CD8-positive, alpha-beta memory T cell (primary cell): ENCODE measurements at regions not wholly inside any gene's neighbourhood (a gene's known extent, or its start where the extent isn't known, plus 50 kb on each side); places are given as distances from the start of the nearest gene placed in this dataset.

Experiments used
- CTCF ChIA-PET: fragments of 350-600 bp; sonication (Branson Sonifier 250); formaldehyde crosslinking; loops from one replicate; lab custom pipeline; 2021; ENCODE audit warnings: antibody characterized with exemption; lab: Charles Lee
- POLR2A ChIA-PET: fragments of 350-600 bp; sonication (Branson Sonifier 250); formaldehyde crosslinking; loops from one replicate; lab custom pipeline; 2021; ENCODE audit warnings: antibody characterized with exemption; lab: Charles Lee
- DNase-seq, 5 donors: peaks; one replicate each; pipeline versions ENCODE4 v3.0.0 to v3.0.0-alpha.2; 2020 to 2022; ENCODE audit warnings: mixed read lengths in 1 of 5
- H3K27ac ChIP-seq: one replicate; pipeline ENCODE4 v1.7.0; 2013; ENCODE audit warnings: low read depth, mild to moderate bottlenecking, low read length, moderate library complexity
- H3K27me3 ChIP-seq: 2 replicates; pipeline ENCODE4 v1.7.0; 2013; ENCODE audit warnings: low read length, mild to moderate bottlenecking; ENCODE audit not compliant: insufficient read depth, poor library complexity, severe bottlenecking
- H3K36me3 ChIP-seq: 2 replicates; pipeline ENCODE4 v1.7.0; 2013; ENCODE audit warnings: mild to moderate bottlenecking, low read length, moderate library complexity; ENCODE audit not compliant: insufficient read depth
- H3K4me1 ChIP-seq: 2 replicates; pipeline ENCODE4 v1.7.0; 2013; ENCODE audit warnings: mild to moderate bottlenecking, low read length, moderate library complexity; ENCODE audit not compliant: insufficient read depth
- H3K4me3 ChIP-seq: 2 replicates; pipeline ENCODE4 v1.7.0; 2013; ENCODE audit warnings: mild to moderate bottlenecking, low read length
- H3K9me3 ChIP-seq: 2 replicates; pipeline ENCODE4 v1.7.0; 2013; ENCODE audit warnings: mild to moderate bottlenecking, low read length
- H3K27ac Mint-ChIP-seq, 8 donors: one replicate each; pipeline ENCODE4 v1.8.0; 2020 to 2021; ENCODE audit warnings: mixed read lengths in 8 of 8, mild to moderate bottlenecking in 6 of 8, inconsistent platforms in 3 of 8, moderate library complexity in 3 of 8
- H3K27me3 Mint-ChIP-seq, 2 donors: one replicate each; pipeline ENCODE4 v1.8.0; 2020 to 2021; ENCODE audit warnings: mixed read lengths in 2 of 2, mild to moderate bottlenecking in 1 of 2, moderate library complexity in 1 of 2
- H3K36me3 Mint-ChIP-seq, 3 donors: one replicate each; pipeline ENCODE4 v1.8.0; 2020 to 2021; ENCODE audit warnings: mixed read lengths in 3 of 3, inconsistent platforms in 1 of 3, mild to moderate bottlenecking in 1 of 3
- H3K4me1 Mint-ChIP-seq, 3 donors: one replicate each; pipeline ENCODE4 v1.8.0; 2020 to 2021; ENCODE audit warnings: mixed read lengths in 3 of 3, inconsistent platforms in 1 of 3, mild to moderate bottlenecking in 1 of 3
- H3K4me3 Mint-ChIP-seq, 7 donors: one replicate each; pipeline ENCODE4 v1.8.0; 2020 to 2021; ENCODE audit warnings: mixed read lengths in 7 of 7, mild to moderate bottlenecking in 6 of 7, moderate library complexity in 4 of 7, inconsistent platforms in 2 of 7
- H3K9me3 Mint-ChIP-seq, 5 donors: one replicate each; pipeline ENCODE4 v1.8.0; 2020 to 2022; ENCODE audit warnings: mixed read lengths in 5 of 5, mild to moderate bottlenecking in 3 of 5, moderate library complexity in 2 of 5, inconsistent platforms in 1 of 5

- H3K36me3 ChIP-seq: no peaks in the 10 kb centered on the region
- Mint-ChIP-seq H3K27me3 (peaks cover 0 to 1% of the 10 kb centered on the region in 2 donors), H3K36me3 (peaks cover 0 to 2% (median 0%) of the 10 kb centered on the region in 3 donors), H3K9me3 (peaks cover 0 to 7% (median 3%) of the 10 kb centered on the region in 5 donors), H3K4me1 (no peaks in the 10 kb centered on the region), H3K4me3 (no peak overlapping the region), H3K27ac (no peak overlapping the region)
- H3K9me3 ChIP-seq: no peaks in the 10 kb centered on the region
- no peaks in the 10 kb centered on the region for H3K4me1 ChIP-seq
- DNase-seq: no peak
- ChIA-PET POLR2A (no interaction called here), CTCF (no interaction called here)
- H3K27ac ChIP-seq: no peak overlapping the region
- no peak overlapping the region for H3K4me3 ChIP-seq
- H3K27me3 ChIP-seq: no peaks in the 10 kb centered on the region
These were observed 112.0 kb upstream of the CBLN4 start for GRCh38 chr20:56117350-56117749.

- POLR2A ChIA-PET: no interaction called here
- Histone ChIP-seq H3K27me3 (no peaks in the 10 kb centered on the region), H3K27ac (no peak overlapping the region), H3K4me1 (no peaks in the 10 kb centered on the region), H3K4me3 (no peak overlapping the region), H3K36me3 (no peaks in the 10 kb centered on the region), H3K9me3 (no peaks in the 10 kb centered on the region)
- peaks cover 0 to 2% (median 0%) of the 10 kb centered on the region in 3 donors for H3K36me3 Mint-ChIP-seq
- H3K4me1 Mint-ChIP-seq: no peaks in the 10 kb centered on the region
- no peak overlapping the region for H3K27ac Mint-ChIP-seq
- H3K4me3 Mint-ChIP-seq: no peak overlapping the region
- no peaks in the 10 kb centered on the region for H3K27me3 Mint-ChIP-seq
- CTCF ChIA-PET: no interaction called here
- H3K9me3 Mint-ChIP-seq: peaks cover 0 to 4% (median 2%) of the 10 kb centered on the region in 5 donors
- no peak for DNase-seq
These were observed 116.5 kb upstream of the CBLN4 start for GRCh38 chr20:56121850-56122249.

GRCh38 chr20:56143759-56144158 is 104.8 kb upstream of the MC3R start:
- ChIA-PET CTCF (no interaction called here), POLR2A (no interaction called here)
- Mint-ChIP-seq H3K27ac (no peak overlapping the region), H3K36me3 (no peaks in the 10 kb centered on the region), H3K9me3 (peaks cover 0 to 15% (median 7%) of the 10 kb centered on the region in 5 donors), H3K4me1 (no peaks in the 10 kb centered on the region), H3K27me3 (no peaks in the 10 kb centered on the region), H3K4me3 (no peak overlapping the region)
- H3K4me3 ChIP-seq: no peak overlapping the region
- H3K27ac ChIP-seq: no peak overlapping the region
- no peaks in the 10 kb centered on the region for H3K4me1 ChIP-seq
- DNase-seq: no peak
- no peaks in the 10 kb centered on the region for H3K9me3 ChIP-seq
- no peaks in the 10 kb centered on the region for H3K36me3 ChIP-seq
- no peaks in the 10 kb centered on the region for H3K27me3 ChIP-seq

- Mint-ChIP-seq H3K36me3 (no peaks in the 10 kb centered on the region), H3K4me3 (no peak overlapping the region), H3K27ac (no peak overlapping the region), H3K9me3 (no peaks in the 10 kb centered on the region), H3K27me3 (no peaks in the 10 kb centered on the region), H3K4me1 (no peaks in the 10 kb centered on the region)
- no peak overlapping the region for H3K4me3 ChIP-seq
- H3K4me1 ChIP-seq: no peaks in the 10 kb centered on the region
- no peaks in the 10 kb centered on the region for H3K36me3 ChIP-seq
- H3K27me3 ChIP-seq: no peaks in the 10 kb centered on the region
- DNase-seq: no peak
- no peaks in the 10 kb centered on the region for H3K9me3 ChIP-seq
- ChIA-PET POLR2A (no interaction called here), CTCF (no interaction called here)
- H3K27ac ChIP-seq: no peak overlapping the region
These were observed 96.7 kb upstream of the MC3R start for GRCh38 chr20:56151834-56152233.

GRCh38 chr20:56153926-56154325 is 94.6 kb upstream of the MC3R start:
- H3K36me3 ChIP-seq: no peaks in the 10 kb centered on the region
- Mint-ChIP-seq H3K4me1 (no peaks in the 10 kb centered on the region), H3K27me3 (no peaks in the 10 kb centered on the region), H3K27ac (no peak overlapping the region), H3K9me3 (no peaks in the 10 kb centered on the region), H3K4me3 (no peak overlapping the region), H3K36me3 (peaks cover 0 to 2% (median 0%) of the 10 kb centered on the region in 3 donors)
- CTCF ChIA-PET: no interaction called here
- no peaks in the 10 kb centered on the region for H3K27me3 ChIP-seq
- POLR2A ChIA-PET: no interaction called here
- H3K27ac ChIP-seq: no peak overlapping the region
- H3K4me3 ChIP-seq: no peak overlapping the region
- no peaks in the 10 kb centered on the region for H3K4me1 ChIP-seq
- no peaks in the 10 kb centered on the region for H3K9me3 ChIP-seq
- no peak for DNase-seq

GRCh38 chr20:56155625-56156024 is 92.9 kb upstream of the MC3R start:
- H3K4me1 Mint-ChIP-seq: no peaks in the 10 kb centered on the region
- no peak overlapping the region for H3K4me3 Mint-ChIP-seq
- CTCF ChIA-PET: no interaction called here
- H3K36me3 ChIP-seq: no peaks in the 10 kb centered on the region
- POLR2A ChIA-PET: no interaction called here
- H3K27ac Mint-ChIP-seq: no peak overlapping the region
- H3K27me3 Mint-ChIP-seq: no peaks in the 10 kb centered on the region
- H3K4me1 ChIP-seq: no peaks in the 10 kb centered on the region
- H3K27me3 ChIP-seq: no peaks in the 10 kb centered on the region
- peaks cover 0 to 2% (median 0%) of the 10 kb centered on the region in 5 donors for H3K9me3 Mint-ChIP-seq
- H3K27ac ChIP-seq: no peak overlapping the region
- H3K36me3 Mint-ChIP-seq: peaks cover 0 to 2% (median 0%) of the 10 kb centered on the region in 3 donors
- no peak for DNase-seq
- no peaks in the 10 kb centered on the region for H3K9me3 ChIP-seq
- H3K4me3 ChIP-seq: no peak overlapping the region

GRCh38 chr20:56157530-56158203 is 90.9 kb upstream of the MC3R start:
- Mint-ChIP-seq H3K4me1 (no peaks in the 10 kb centered on the region), H3K9me3 (peaks cover 0 to 2% (median 0%) of the 10 kb centered on the region in 5 donors), H3K36me3 (peaks cover 0 to 2% (median 0%) of the 10 kb centered on the region in 3 donors), H3K27ac (no peak overlapping the region), H3K27me3 (peaks cover 5 to 7% of the 10 kb centered on the region in 2 donors), H3K4me3 (no peak overlapping the region)
- Histone ChIP-seq H3K4me1 (no peaks in the 10 kb centered on the region), H3K27me3 (no peaks in the 10 kb centered on the region), H3K9me3 (no peaks in the 10 kb centered on the region), H3K4me3 (no peak overlapping the region), H3K27ac (no peak overlapping the region), H3K36me3 (no peaks in the 10 kb centered on the region)
- ChIA-PET POLR2A (no interaction called here), CTCF (no interaction called here)
- DNase-seq: no peak

- H3K27me3 Mint-ChIP-seq: peaks cover 5 to 7% of the 10 kb centered on the region in 2 donors
- no peak overlapping the region for H3K27ac Mint-ChIP-seq
- no peaks in the 10 kb centered on the region for H3K27me3 ChIP-seq
- no peak for DNase-seq
- no peak overlapping the region for H3K27ac ChIP-seq
- peaks cover 0 to 2% (median 0%) of the 10 kb centered on the region in 3 donors for H3K36me3 Mint-ChIP-seq
- H3K4me1 Mint-ChIP-seq: no peaks in the 10 kb centered on the region
- H3K4me1 ChIP-seq: no peaks in the 10 kb centered on the region
- no peak overlapping the region for H3K4me3 Mint-ChIP-seq
- H3K36me3 ChIP-seq: no peaks in the 10 kb centered on the region
- no peaks in the 10 kb centered on the region for H3K9me3 ChIP-seq
- H3K9me3 Mint-ChIP-seq: peaks cover 0 to 2% (median 0%) of the 10 kb centered on the region in 5 donors
- no peak overlapping the region for H3K4me3 ChIP-seq
- ChIA-PET CTCF (no interaction called here), POLR2A (no interaction called here)
These were observed 90.0 kb upstream of the MC3R start for GRCh38 chr20:56158489-56158888.
